WTC11 (cell line): ENCODE measurements at regions not wholly inside any gene's neighbourhood (a gene's known extent, or its start where the extent isn't known, plus 50 kb on each side); places are given as distances from the start of the nearest gene placed in this dataset.
A peak's percentile ranks its signal among the peaks of the same experiment; 100 is the strongest.

Experiments used
- ATAC-seq: fragments of 200-7000 bp; cut with Tn5 transposase; 2 replicates; pipeline ENCODE4 v1.10.0; 2021; ENCODE audit warnings: mild to moderate bottlenecking, moderate library complexity
- CTCF ChIA-PET: fragments of 300-600 bp; sonication (Branson Sonifier 250); formaldehyde crosslinking; loops from one replicate; lab custom pipeline; 2021; ENCODE audit warnings: antibody characterized with exemption; lab: Charles Lee
- POLR2A ChIA-PET: fragments of 350-600 bp; sonication (Branson Sonifier 250); formaldehyde crosslinking; loops from one replicate; lab custom pipeline; 2021; ENCODE audit warnings: antibody characterized with exemption; lab: Charles Lee
- DNase-seq: peaks from one replicate; pipeline ENCODE4 v3.0.0; 2021; ENCODE audit warnings: low spot score
- H3K27ac Mint-ChIP-seq: 2 replicates; pipeline ENCODE4 v1.8.0; 2021; ENCODE audit warnings: mixed read lengths
- H3K27me3 Mint-ChIP-seq: 2 replicates; pipeline ENCODE4 v1.8.0; 2021; ENCODE audit warnings: low read depth, mild to moderate bottlenecking, moderate library complexity, mixed read lengths
- H3K36me3 Mint-ChIP-seq: 2 replicates; pipeline ENCODE4 v1.8.0; 2021; ENCODE audit warnings: mixed read lengths
- H3K4me1 Mint-ChIP-seq: 2 replicates; pipeline ENCODE4 v1.8.0; 2022; ENCODE audit warnings: mixed read lengths
- H3K4me3 Mint-ChIP-seq: 2 replicates; pipeline ENCODE4 v1.8.0; 2021; ENCODE audit warnings: mild to moderate bottlenecking, moderate library complexity, mixed read lengths
- H3K9me3 Mint-ChIP-seq: 2 replicates; pipeline ENCODE4 v1.8.0; 2021; ENCODE audit warnings: mixed read lengths
- AR ChIP-seq: fragments of 250-450 bp; sonication (Bioruptor Pico); IDR thresholded peaks from 2 replicates; pipeline ENCODE4 v1.9.0; 2021; ENCODE audit warnings: mild to moderate bottlenecking
- CBFB ChIP-seq: sonication (generic); formaldehyde crosslinking; IDR thresholded peaks from 2 replicates; pipeline ENCODE4 v1.8.1; 2022; ENCODE audit warnings: mild to moderate bottlenecking, low read depth, missing genetic modification reagents
- CREM ChIP-seq: sonication (generic); formaldehyde crosslinking; IDR thresholded peaks from 2 replicates; pipeline ENCODE4 v1.8.1; 2022; ENCODE audit warnings: mild to moderate bottlenecking, missing genetic modification reagents, moderate library complexity
- ESRRA ChIP-seq: sonication (generic); formaldehyde crosslinking; IDR thresholded peaks from 2 replicates; pipeline ENCODE4 v1.8.1; 2022; ENCODE audit warnings: mild to moderate bottlenecking, missing genetic modification reagents, borderline replicate concordance
- FOXP1 ChIP-seq: sonication (generic); formaldehyde crosslinking; IDR thresholded peaks from 2 replicates; pipeline ENCODE4 v1.8.0; 2022; ENCODE audit warnings: missing genetic modification reagents, mild to moderate bottlenecking, moderate library complexity, borderline replicate concordance
- GRHL2 ChIP-seq: fragments of 250-450 bp; sonication (Bioruptor Pico); IDR thresholded peaks from 2 replicates; pipeline ENCODE4 v1.8.0; 2022; ENCODE audit warnings: mild to moderate bottlenecking, moderate library complexity; ENCODE audit not compliant: insufficient replicate concordance, severe bottlenecking
- GTF2I ChIP-seq: fragments of 250-450 bp; sonication (Bioruptor Pico); conservative IDR thresholded peaks from 2 replicates; pipeline ENCODE4 v1.4.0; 2021; ENCODE audit warnings: mild to moderate bottlenecking
- HMGXB4 ChIP-seq: sonication (generic); formaldehyde crosslinking; IDR thresholded peaks from 2 replicates; pipeline ENCODE4 v1.8.1; 2023; ENCODE audit warnings: mild to moderate bottlenecking, moderate library complexity, missing genetic modification reagents
- JAZF1 ChIP-seq: fragments of 250-450 bp; sonication (Bioruptor Pico); IDR thresholded peaks from 2 replicates; pipeline ENCODE4 v1.9.0; 2021; ENCODE audit warnings: moderate library complexity, mild to moderate bottlenecking, inconsistent platforms
- NR1H2 ChIP-seq: sonication (generic); formaldehyde crosslinking; IDR thresholded peaks from 2 replicates; pipeline ENCODE4 v1.9.0; 2021; ENCODE audit warnings: mild to moderate bottlenecking, moderate library complexity, missing genetic modification reagents
- OVOL2 ChIP-seq: fragments of 250-450 bp; sonication (Bioruptor Pico); IDR thresholded peaks from 2 replicates; pipeline ENCODE4 v1.9.0; 2021; ENCODE audit warnings: mild to moderate bottlenecking, borderline replicate concordance
- RELA ChIP-seq: sonication (generic); formaldehyde crosslinking; IDR thresholded peaks from 2 replicates; pipeline ENCODE4 v1.8.1; 2022; ENCODE audit warnings: missing genetic modification reagents, mild to moderate bottlenecking, borderline replicate concordance
- SMAD4 ChIP-seq: sonication (generic); formaldehyde crosslinking; IDR thresholded peaks from 2 replicates; pipeline ENCODE4 v1.8.0; 2022; ENCODE audit warnings: mild to moderate bottlenecking, missing genetic modification reagents
- TCF7 ChIP-seq: sonication (generic); formaldehyde crosslinking; IDR thresholded peaks from 2 replicates; pipeline ENCODE4 v1.8.0; 2022; ENCODE audit warnings: mild to moderate bottlenecking, low read depth, missing genetic modification reagents, moderate library complexity
- TEAD4 ChIP-seq: sonication (generic); formaldehyde crosslinking; IDR thresholded peaks from 2 replicates; pipeline ENCODE4 v1.8.0; 2022; ENCODE audit warnings: mild to moderate bottlenecking, missing genetic modification reagents
- ZBTB43 ChIP-seq: sonication (generic); formaldehyde crosslinking; IDR thresholded peaks from 2 replicates; pipeline ENCODE4 v1.8.1; 2023; ENCODE audit warnings: mild to moderate bottlenecking, missing genetic modification reagents
- ZNF138 ChIP-seq: sonication (generic); formaldehyde crosslinking; conservative IDR thresholded peaks from 2 replicates; pipeline ENCODE4 v1.8.1; 2022; ENCODE audit warnings: mild to moderate bottlenecking, moderate library complexity, missing genetic modification reagents
- ZNF219 ChIP-seq: sonication (generic); formaldehyde crosslinking; IDR thresholded peaks from 2 replicates; pipeline ENCODE4 v1.8.0; 2023; ENCODE audit warnings: missing genetic modification reagents, mild to moderate bottlenecking, borderline replicate concordance
- ZNF281 ChIP-seq: sonication (generic); formaldehyde crosslinking; IDR thresholded peaks from 2 replicates; pipeline ENCODE4 v1.8.0; 2023; ENCODE audit warnings: mild to moderate bottlenecking, missing genetic modification reagents
- ZNF423 ChIP-seq: fragments of 250-450 bp; sonication (Bioruptor Pico); IDR thresholded peaks from 2 replicates; pipeline ENCODE4 v2.1.2; 2022; ENCODE audit warnings: mild to moderate bottlenecking, moderate library complexity
- TF ChIP-seq, protein P1 (sequence below): sonication (generic); formaldehyde crosslinking; conservative IDR thresholded peaks from 2 replicates; pipeline ENCODE4 v1.8.1; 2023; ENCODE audit warnings: mild to moderate bottlenecking, low read depth, missing genetic modification reagents, moderate library complexity
- TF ChIP-seq, protein P2 (sequence below): sonication (generic); formaldehyde crosslinking; IDR thresholded peaks from 2 replicates; pipeline ENCODE4 v1.8.1; 2023; ENCODE audit warnings: mild to moderate bottlenecking, missing genetic modification reagents

DNA sequence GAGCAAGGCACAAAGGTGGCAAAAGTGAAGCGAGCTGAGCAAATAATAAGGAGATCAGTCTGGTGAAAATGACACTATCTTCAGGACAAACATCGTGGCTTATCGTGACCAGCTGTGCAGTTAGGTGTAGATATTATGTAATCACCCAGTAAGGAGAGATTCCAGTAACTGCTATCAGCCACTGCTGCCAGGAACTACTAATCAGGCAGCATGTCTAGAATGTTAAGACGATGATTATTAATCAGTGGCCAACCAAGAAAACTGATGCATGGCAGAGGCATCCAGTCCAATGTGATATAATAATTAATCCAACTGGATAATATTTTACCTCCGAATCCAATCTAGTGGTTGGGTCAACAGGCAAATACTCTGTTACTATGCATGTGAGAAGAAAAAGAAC is 252.7 kb upstream of the ZPLD1 start:
- Mint-ChIP-seq H3K4me1 (peaks cover 17% of the 10 kb centered on the region), H3K36me3 (no peaks in the 10 kb centered on the region), H3K27ac (no peak overlapping the region), H3K9me3 (0 out of 2 replicates have a peak, but pooled peaks cover 4% of the 10 kb centered on the region), H3K4me3 (no peak overlapping the region), H3K27me3 (no peaks in the 10 kb centered on the region)
- ChIA-PET CTCF (interaction anchor here (1.2 to 2.0 kb wide), 3 partner anchors 43 to 380 kb away, joined by 3 to 6 read pairs (median 5); no protein-coding TSS in a partner anchor), POLR2A (no interaction called here)
- DNase-seq, result no peak
- TF ChIP-seq ZNF138 (CRISPR knock-in tag), result no peak
- TF ChIP-seq ZNF281 (CRISPR knock-in tag), result no peak
- no peak for TF ChIP-seq SMAD4
- ATAC-seq, result no peak

- POLR2A ChIA-PET, result no interaction called here
- TF ChIP-seq ESRRA (CRISPR knock-in tag) (no peak), TCF7 (CRISPR knock-in tag) (no peak), AR (CRISPR knock-in tag) (no peak), CREM (CRISPR knock-in tag) (no peak), ZNF423 (CRISPR knock-in tag) (no peak), JAZF1 (CRISPR knock-in tag) (no peak), HMGXB4 (no peak), GTF2I (CRISPR knock-in tag) (no peak), ZBTB43 (CRISPR knock-in tag) (no peak), TEAD4 (CRISPR knock-in tag) (no peak), OVOL2 (CRISPR knock-in tag) (no peak), RELA (CRISPR knock-in tag) (no peak), NR1H2 (CRISPR knock-in tag) (no peak), FOXP1 (no peak), CBFB (CRISPR knock-in tag) (no peak), GRHL2 (no peak), ZNF219 (CRISPR knock-in tag) (no peak)
- TF ChIP-seq, protein P1, sequence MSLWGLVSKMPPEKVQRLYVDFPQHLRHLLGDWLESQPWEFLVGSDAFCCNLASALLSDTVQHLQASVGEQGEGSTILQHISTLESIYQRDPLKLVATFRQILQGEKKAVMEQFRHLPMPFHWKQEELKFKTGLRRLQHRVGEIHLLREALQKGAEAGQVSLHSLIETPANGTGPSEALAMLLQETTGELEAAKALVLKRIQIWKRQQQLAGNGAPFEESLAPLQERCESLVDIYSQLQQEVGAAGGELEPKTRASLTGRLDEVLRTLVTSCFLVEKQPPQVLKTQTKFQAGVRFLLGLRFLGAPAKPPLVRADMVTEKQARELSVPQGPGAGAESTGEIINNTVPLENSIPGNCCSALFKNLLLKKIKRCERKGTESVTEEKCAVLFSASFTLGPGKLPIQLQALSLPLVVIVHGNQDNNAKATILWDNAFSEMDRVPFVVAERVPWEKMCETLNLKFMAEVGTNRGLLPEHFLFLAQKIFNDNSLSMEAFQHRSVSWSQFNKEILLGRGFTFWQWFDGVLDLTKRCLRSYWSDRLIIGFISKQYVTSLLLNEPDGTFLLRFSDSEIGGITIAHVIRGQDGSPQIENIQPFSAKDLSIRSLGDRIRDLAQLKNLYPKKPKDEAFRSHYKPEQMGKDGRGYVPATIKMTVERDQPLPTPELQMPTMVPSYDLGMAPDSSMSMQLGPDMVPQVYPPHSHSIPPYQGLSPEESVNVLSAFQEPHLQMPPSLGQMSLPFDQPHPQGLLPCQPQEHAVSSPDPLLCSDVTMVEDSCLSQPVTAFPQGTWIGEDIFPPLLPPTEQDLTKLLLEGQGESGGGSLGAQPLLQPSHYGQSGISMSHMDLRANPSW, result no peak
- TF ChIP-seq, protein P2, sequence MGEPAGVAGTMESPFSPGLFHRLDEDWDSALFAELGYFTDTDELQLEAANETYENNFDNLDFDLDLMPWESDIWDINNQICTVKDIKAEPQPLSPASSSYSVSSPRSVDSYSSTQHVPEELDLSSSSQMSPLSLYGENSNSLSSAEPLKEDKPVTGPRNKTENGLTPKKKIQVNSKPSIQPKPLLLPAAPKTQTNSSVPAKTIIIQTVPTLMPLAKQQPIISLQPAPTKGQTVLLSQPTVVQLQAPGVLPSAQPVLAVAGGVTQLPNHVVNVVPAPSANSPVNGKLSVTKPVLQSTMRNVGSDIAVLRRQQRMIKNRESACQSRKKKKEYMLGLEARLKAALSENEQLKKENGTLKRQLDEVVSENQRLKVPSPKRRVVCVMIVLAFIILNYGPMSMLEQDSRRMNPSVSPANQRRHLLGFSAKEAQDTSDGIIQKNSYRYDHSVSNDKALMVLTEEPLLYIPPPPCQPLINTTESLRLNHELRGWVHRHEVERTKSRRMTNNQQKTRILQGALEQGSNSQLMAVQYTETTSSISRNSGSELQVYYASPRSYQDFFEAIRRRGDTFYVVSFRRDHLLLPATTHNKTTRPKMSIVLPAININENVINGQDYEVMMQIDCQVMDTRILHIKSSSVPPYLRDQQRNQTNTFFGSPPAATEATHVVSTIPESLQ (CRISPR knock-in tag), result no peak
- TF ChIP-seq, all 79 proteins: peak for 0
Measured at GRCh38 chr3:102183186-102183585, 251.6 kb upstream of the ZPLD1 start.

More at GRCh38 chr3:102183186-102183585, 251.6 kb upstream of the ZPLD1 start:
- Mint-ChIP-seq H3K9me3 (0 out of 2 replicates have a peak, but pooled peaks cover 4% of the 10 kb centered on the region), H3K36me3 (no peaks in the 10 kb centered on the region), H3K27ac (no peak overlapping the region), H3K4me3 (no peak overlapping the region), H3K27me3 (no peaks in the 10 kb centered on the region), H3K4me1 (peaks cover 17% of the 10 kb centered on the region)
- ATAC-seq (peak; percentile 62), DNase-seq (no peak)
- CTCF ChIA-PET, result interaction anchor here (0.6 kb wide), 1 partner anchor 42 kb away, joined by 3 read pairs; no protein-coding TSS in a partner anchor
